ENCODE measurements at regions not wholly inside any gene's neighbourhood (a gene's known extent, or its start where the extent isn't known, plus 50 kb on each side); places are given as distances from the start of the nearest gene placed in this dataset.

DNA sequence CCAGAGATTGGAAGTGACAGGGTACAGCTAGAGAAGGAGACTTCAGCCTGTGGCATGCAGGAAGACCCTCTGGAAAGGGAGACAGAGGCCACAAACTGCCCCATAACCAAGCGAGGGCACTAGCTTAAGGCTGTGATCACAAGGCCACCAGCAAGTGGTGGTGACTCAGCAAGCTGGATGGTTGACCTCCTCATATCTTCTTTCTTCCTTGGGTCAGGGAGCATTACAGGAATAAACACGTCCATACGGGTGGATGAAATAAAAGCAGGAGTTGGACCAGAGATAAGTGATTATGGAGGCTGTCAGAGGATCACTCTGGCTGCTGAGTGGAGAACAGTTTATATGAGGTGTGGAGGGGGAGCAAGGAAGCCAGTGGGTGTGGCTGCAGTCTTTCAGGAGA is 234.6 kb upstream of the TAS2R1 start:
- H3K79me2 ChIP-seq (ENCODE audit: control insufficient read depth, insufficient read depth, low read length), result no peaks in the 10 kb centered on the region
- H3K36me3 ChIP-seq (ENCODE audit: control insufficient read depth in 2 of 2, extremely low read depth in 1 of 2, insufficient read depth in 2 of 2, low read length in 2 of 2), result no peaks in the 10 kb centered on the region
- TF ChIP-seq, protein P1, sequence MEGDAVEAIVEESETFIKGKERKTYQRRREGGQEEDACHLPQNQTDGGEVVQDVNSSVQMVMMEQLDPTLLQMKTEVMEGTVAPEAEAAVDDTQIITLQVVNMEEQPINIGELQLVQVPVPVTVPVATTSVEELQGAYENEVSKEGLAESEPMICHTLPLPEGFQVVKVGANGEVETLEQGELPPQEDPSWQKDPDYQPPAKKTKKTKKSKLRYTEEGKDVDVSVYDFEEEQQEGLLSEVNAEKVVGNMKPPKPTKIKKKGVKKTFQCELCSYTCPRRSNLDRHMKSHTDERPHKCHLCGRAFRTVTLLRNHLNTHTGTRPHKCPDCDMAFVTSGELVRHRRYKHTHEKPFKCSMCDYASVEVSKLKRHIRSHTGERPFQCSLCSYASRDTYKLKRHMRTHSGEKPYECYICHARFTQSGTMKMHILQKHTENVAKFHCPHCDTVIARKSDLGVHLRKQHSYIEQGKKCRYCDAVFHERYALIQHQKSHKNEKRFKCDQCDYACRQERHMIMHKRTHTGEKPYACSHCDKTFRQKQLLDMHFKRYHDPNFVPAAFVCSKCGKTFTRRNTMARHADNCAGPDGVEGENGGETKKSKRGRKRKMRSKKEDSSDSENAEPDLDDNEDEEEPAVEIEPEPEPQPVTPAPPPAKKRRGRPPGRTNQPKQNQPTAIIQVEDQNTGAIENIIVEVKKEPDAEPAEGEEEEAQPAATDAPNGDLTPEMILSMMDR (optimal IDR thresholded peaks at IDR 0.05 in 1 of 3, IDR thresholded peaks at IDR 0.05 in 1 of 3, conservative IDR thresholded peaks at IDR 0.05 in 1 of 3; ENCODE audit: extremely low read depth in 1 of 3, insufficient read depth in 2 of 3, low read length in 3 of 3), result no peak
- no peak for TF ChIP-seq EZH2 (IDR thresholded peaks at IDR 0.05; ENCODE audit: low read length)
- no peak overlapping the region for H2AFZ ChIP-seq (ENCODE audit: control insufficient read depth, low read length)
- H3K9me3 ChIP-seq (ENCODE audit: control insufficient read depth, low read depth, low read length), result peaks cover 6% of the 10 kb centered on the region
- FAIRE-seq, result no peak
- DNase-seq (ENCODE audit: low read depth, low spot score), result no peak
- H3K9me1 ChIP-seq (ENCODE audit: control insufficient read depth, extremely low read depth, insufficient read depth, low read length), result no peaks in the 10 kb centered on the region
- no peak overlapping the region for H3K4me3 ChIP-seq (ENCODE audit: control insufficient read depth in 2 of 3, extremely low read depth in 1 of 3, insufficient read depth in 2 of 3, low read depth in 1 of 3, low read length in 3 of 3)
- peaks cover 6% of the 10 kb centered on the region for H3K4me1 ChIP-seq (ENCODE audit: control insufficient read depth, extremely low read depth, insufficient read depth, low read length)
- H3K27ac ChIP-seq (ENCODE audit: control insufficient read depth, insufficient read depth, low read length), result no peak overlapping the region
- no peak overlapping the region for H3K9ac ChIP-seq (ENCODE audit: control insufficient read depth, extremely low read depth, insufficient read depth, low read length)
- dilution Hi-C loops (cut with MboI; ENCODE audit: extremely low pct_ligation_motif_present, low sequenced_read_pairs), result no loop called here
- no peak overlapping the region for H3K4me2 ChIP-seq (ENCODE audit: control insufficient read depth, extremely low read depth, insufficient read depth, low read depth, low read length)
- H4K20me1 ChIP-seq (ENCODE audit: control insufficient read depth, extremely low read depth, insufficient read depth, low read length), result no peaks in the 10 kb centered on the region
- H3K27me3 ChIP-seq (ENCODE audit: control insufficient read depth, extremely low read depth, insufficient read depth, low read length), result no peaks in the 10 kb centered on the region

DNA sequence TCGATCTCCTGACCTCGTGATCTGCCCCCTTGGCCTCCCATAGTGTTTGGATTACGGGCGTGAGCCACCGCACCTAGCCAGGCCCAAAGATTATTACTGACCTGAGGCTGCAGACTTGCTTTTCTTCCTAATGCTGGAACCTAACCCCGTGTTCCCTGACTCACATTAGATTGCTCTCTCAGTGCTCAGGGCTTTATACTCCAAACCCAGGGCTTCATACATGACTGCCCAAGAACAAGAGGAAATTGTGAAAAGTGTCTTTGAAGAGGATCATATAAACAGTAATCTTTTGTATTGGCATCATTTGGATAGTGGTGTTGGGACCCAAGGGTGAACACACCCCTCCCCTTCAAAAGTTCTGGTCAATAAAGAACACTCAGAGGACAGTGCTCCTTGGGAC is 233.3 kb upstream of the TAS2R1 start:
- FAIRE-seq, result no peak
- Histone ChIP-seq H3K79me2 (ENCODE audit: control insufficient read depth, insufficient read depth, low read length) (no peaks in the 10 kb centered on the region), H3K9me3 (ENCODE audit: control insufficient read depth, low read depth, low read length) (peaks cover 6% of the 10 kb centered on the region), H3K4me3 (ENCODE audit: control insufficient read depth in 2 of 3, extremely low read depth in 1 of 3, insufficient read depth in 2 of 3, low read depth in 1 of 3, low read length in 3 of 3) (no peak overlapping the region), H3K27me3 (ENCODE audit: control insufficient read depth, extremely low read depth, insufficient read depth, low read length) (no peaks in the 10 kb centered on the region), H4K20me1 (ENCODE audit: control insufficient read depth, extremely low read depth, insufficient read depth, low read length) (no peaks in the 10 kb centered on the region), H3K9me1 (ENCODE audit: control insufficient read depth, extremely low read depth, insufficient read depth, low read length) (no peaks in the 10 kb centered on the region), H3K36me3 (ENCODE audit: control insufficient read depth in 2 of 2, extremely low read depth in 1 of 2, insufficient read depth in 2 of 2, low read length in 2 of 2) (no peaks in the 10 kb centered on the region), H3K4me1 (ENCODE audit: control insufficient read depth, extremely low read depth, insufficient read depth, low read length) (no peaks in the 10 kb centered on the region), H2AFZ (ENCODE audit: control insufficient read depth, low read length) (no peak overlapping the region), H3K9ac (ENCODE audit: control insufficient read depth, extremely low read depth, insufficient read depth, low read length) (no peak overlapping the region), H3K4me2 (ENCODE audit: control insufficient read depth, extremely low read depth, insufficient read depth, low read depth, low read length) (no peak overlapping the region), H3K27ac (ENCODE audit: control insufficient read depth, insufficient read depth, low read length) (no peak overlapping the region)
- DNase-seq (ENCODE audit: low read depth, low spot score), result no peak
- dilution Hi-C loops (cut with MboI; ENCODE audit: extremely low pct_ligation_motif_present, low sequenced_read_pairs), result no loop called here
- no peak for TF ChIP-seq EZH2 (IDR thresholded peaks at IDR 0.05; ENCODE audit: low read length)
- TF ChIP-seq, protein P1 (optimal IDR thresholded peaks at IDR 0.05 in 1 of 3, IDR thresholded peaks at IDR 0.05 in 1 of 3, conservative IDR thresholded peaks at IDR 0.05 in 1 of 3; ENCODE audit: extremely low read depth in 1 of 3, insufficient read depth in 2 of 3, low read length in 3 of 3), result no peak
